GM23338 (cell line): ENCODE measurements at regions not wholly inside any gene's neighbourhood (a gene's known extent, or its start where the extent isn't known, plus 50 kb on each side); places are given as distances from the start of the nearest gene placed in this dataset.

Source experiments
- ATAC-seq: fragments of 200-7000 bp; cut with Tn5 transposase; 3 replicates; pipeline ENCODE4 v1.9.1; 2020
- DNase-seq: peaks from one replicate; pipeline ENCODE4 v3.0.0-alpha.2; 2015; ENCODE audit warnings: low spot score
- H2AFZ ChIP-seq: fragments of 200-600 bp; sonication (generic); 2 replicates; pipeline ENCODE4 v1.8.0; 2016; ENCODE audit warnings: antibody characterized with exemption, mild to moderate bottlenecking, moderate library complexity
- H3F3A ChIP-seq: fragments of 200-600 bp; sonication (generic); replicated peaks from 2 replicates; pipeline ENCODE4 v1.8.0; 2017; ENCODE audit warnings: antibody characterized with exemption, mixed run types, low read depth
- H3K27ac ChIP-seq: fragments of 200-600 bp; sonication (generic); 2 replicates; pipeline ENCODE4 v1.6.1; 2016; ENCODE audit warnings: low read depth
- H3K27me3 ChIP-seq: fragments of 200-600 bp; sonication (generic); 2 replicates; pipeline ENCODE4 v1.8.0; 2016; ENCODE audit warnings: mild to moderate bottlenecking, mixed run types, moderate library complexity; ENCODE audit not compliant: insufficient read depth
- H3K36me3 ChIP-seq: fragments of 200-600 bp; sonication (generic); 2 replicates; pipeline ENCODE4 v1.8.0; 2016; ENCODE audit warnings: mild to moderate bottlenecking; ENCODE audit not compliant: insufficient read depth
- H3K4me1 ChIP-seq: fragments of 200-600 bp; sonication (generic); 2 replicates; pipeline ENCODE4 v1.8.0; 2016; ENCODE audit warnings: mild to moderate bottlenecking, moderate library complexity; ENCODE audit not compliant: insufficient read depth
- H3K4me2 ChIP-seq: fragments of 200-600 bp; sonication (generic); 2 replicates; pipeline ENCODE4 v1.7.1; 2017; ENCODE audit warnings: mixed run types
- H3K4me3 ChIP-seq: fragments of 200-600 bp; sonication (generic); 2 replicates; pipeline ENCODE4 v1.6.1; 2016; ENCODE audit warnings: mixed run types
- H3K79me2 ChIP-seq: fragments of 200-600 bp; sonication (generic); replicated peaks from 2 replicates; pipeline ENCODE4 v1.8.0; 2017; ENCODE audit warnings: mild to moderate bottlenecking; ENCODE audit not compliant: insufficient read depth
- H3K9me2 ChIP-seq: fragments of 200-600 bp; sonication (generic); 2 replicates; pipeline ENCODE4 v1.8.0; 2017; ENCODE audit not compliant: insufficient read depth
- H4K20me1 ChIP-seq: fragments of 200-600 bp; sonication (generic); replicated peaks from 2 replicates; pipeline ENCODE4 v1.8.0; 2017; ENCODE audit warnings: mild to moderate bottlenecking; ENCODE audit not compliant: insufficient read depth
- H3K27ac Mint-ChIP-seq: 2 replicates; pipeline ENCODE4 v1.8.0; 2020; ENCODE audit warnings: inconsistent platforms, mild to moderate bottlenecking, moderate library complexity, mixed read lengths
- H3K27me3 Mint-ChIP-seq: 3 replicates; pipeline ENCODE4 v1.8.0; 2022; ENCODE audit warnings: low read depth, mild to moderate bottlenecking, moderate library complexity, mixed read lengths, inconsistent platforms; ENCODE audit not compliant: insufficient read depth, poor library complexity
- H3K36me3 Mint-ChIP-seq: 3 replicates; pipeline ENCODE4 v1.8.0; 2021; ENCODE audit warnings: low read depth, mild to moderate bottlenecking, inconsistent platforms, moderate library complexity, mixed read lengths
- H3K4me1 Mint-ChIP-seq: 3 replicates; pipeline ENCODE4 v1.8.0; 2020; ENCODE audit warnings: mild to moderate bottlenecking, inconsistent platforms, mixed read lengths
- H3K4me3 Mint-ChIP-seq: 3 replicates; pipeline ENCODE4 v1.8.0; 2021; ENCODE audit warnings: moderate library complexity, mild to moderate bottlenecking, inconsistent platforms, mixed read lengths
- H3K9me3 Mint-ChIP-seq: 3 replicates; pipeline ENCODE4 v1.8.0; 2020; ENCODE audit warnings: moderate library complexity, mild to moderate bottlenecking, inconsistent platforms, mixed read lengths
- CREB1 ChIP-seq: fragments of 250-450 bp; sonication (Bioruptor Pico); IDR thresholded peaks from 2 replicates; pipeline ENCODE4 v1.5.0; 2020; ENCODE audit warnings: low read depth, mild to moderate bottlenecking, moderate library complexity
- EZH2 ChIP-seq: fragments of 200-600 bp; sonication (generic); IDR thresholded peaks from one replicate; pipeline ENCODE4 v1.8.0; 2017; ENCODE audit warnings: antibody characterized with exemption, mild to moderate bottlenecking, low read depth; ENCODE audit not compliant: unreplicated experiment
- EZH2phosphoT487 ChIP-seq: fragments of 200-600 bp; sonication (generic); IDR thresholded peaks from one replicate; pipeline ENCODE4 v1.8.1; 2018; ENCODE audit warnings: antibody characterized with exemption; ENCODE audit not compliant: unreplicated experiment
- JUNB ChIP-seq: IDR thresholded peaks from one replicate; pipeline ENCODE4 v1.6.1; 2016; ENCODE audit warnings: antibody characterized with exemption; ENCODE audit not compliant: unreplicated experiment
- NANOG ChIP-seq: IDR thresholded peaks from 2 replicates; pipeline ENCODE4 v1.6.1; 2016; ENCODE audit warnings: antibody characterized with exemption, borderline replicate concordance
- POLR2AphosphoS5 ChIP-seq: IDR thresholded peaks from 2 replicates; pipeline ENCODE4 v1.6.1; 2016; ENCODE audit warnings: antibody characterized with exemption, low read depth
- STAT1 ChIP-seq: IDR thresholded peaks from one replicate; pipeline ENCODE4 v1.6.1; 2016; ENCODE audit warnings: antibody characterized with exemption; ENCODE audit not compliant: unreplicated experiment
- ZNF114 ChIP-seq: fragments of 250-450 bp; sonication (Bioruptor Pico); IDR thresholded peaks from 2 replicates; pipeline ENCODE4 v1.5.0; 2020; ENCODE audit warnings: mild to moderate bottlenecking, moderate library complexity
- ZNF331 ChIP-seq: fragments of 250-450 bp; sonication (Bioruptor Pico); IDR thresholded peaks from 2 replicates; pipeline ENCODE4 v1.5.0; 2020; ENCODE audit warnings: low read depth, mild to moderate bottlenecking, moderate library complexity
- TF ChIP-seq, protein P1 (sequence below): IDR thresholded peaks from 2 replicates; pipeline ENCODE4 v1.6.1; 2016; ENCODE audit warnings: antibody characterized with exemption
- TF ChIP-seq, protein P2 (sequence below): IDR thresholded peaks from one replicate; pipeline ENCODE4 v1.6.1; 2018; ENCODE audit warnings: antibody characterized with exemption; ENCODE audit not compliant: unreplicated experiment
- TF ChIP-seq, protein P3 (sequence below), 2 experiments: fragments of 200-600 bp in 1 of 2; sonication (generic) in 1 of 2; conservative IDR thresholded peaks; 2 replicates each; pipeline versions ENCODE4 v1.5.1 to v1.6.1; 2016 to 2017; ENCODE audit warnings: antibody characterized with exemption in 2 of 2, low read depth in 2 of 2, mild to moderate bottlenecking in 2 of 2, moderate library complexity in 1 of 2

GRCh38 chr2:6653281-6653750 lies 212.4 kb downstream of the CMPK2 start:
- H3K27ac Mint-ChIP-seq = no peak overlapping the region

DNA sequence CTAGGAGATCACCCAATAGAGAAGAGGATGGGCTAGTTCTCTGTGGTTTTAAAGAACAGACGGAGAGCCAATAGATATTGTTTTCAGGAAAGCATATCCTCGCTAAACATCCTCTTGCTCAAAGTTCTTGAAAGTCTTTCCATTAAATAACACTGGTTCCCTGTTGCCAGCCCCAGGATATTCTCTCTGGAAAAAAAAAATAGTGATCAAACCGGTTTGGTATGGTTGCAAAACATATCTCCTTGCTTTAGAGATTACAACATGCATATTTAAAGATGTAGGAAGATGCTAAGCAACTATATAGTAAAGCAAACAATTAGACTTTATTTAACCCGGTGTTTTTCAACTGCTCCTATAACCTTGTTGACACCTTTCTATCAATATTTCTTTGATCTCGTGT lies 211.4 kb downstream of the CMPK2 start:
- DNase-seq (no peak), ATAC-seq (no peak)
- H3K27ac Mint-ChIP-seq = no peak overlapping the region
- H3K36me3 ChIP-seq = no peaks in the 10 kb centered on the region
- no peak overlapping the region for H3K4me3 Mint-ChIP-seq
- H3K9me2 ChIP-seq = 0 out of 2 replicates have a peak, but pooled peaks cover 4% of the 10 kb centered on the region
- H3K27me3 Mint-ChIP-seq = no peaks in the 10 kb centered on the region
- H3K9me3 Mint-ChIP-seq = peaks cover 43% of the 10 kb centered on the region
- no peaks in the 10 kb centered on the region; the same call in 2 of the 3 replicates for H3K4me1 Mint-ChIP-seq
- H3F3A ChIP-seq = no peaks in the 10 kb centered on the region
- peaks cover 5% of the 10 kb centered on the region; the same call in 2 of the 3 replicates for H3K36me3 Mint-ChIP-seq
- no peak overlapping the region for H3K4me2 ChIP-seq
- no peak overlapping the region for H3K4me3 ChIP-seq
- H2AFZ ChIP-seq = no peak overlapping the region
- H3K79me2 ChIP-seq = no peaks in the 10 kb centered on the region
- H3K27me3 ChIP-seq = no peaks in the 10 kb centered on the region
- no peaks in the 10 kb centered on the region for H4K20me1 ChIP-seq
- H3K27ac ChIP-seq = no peak overlapping the region
- H3K4me1 ChIP-seq = peaks cover 3% of the 10 kb centered on the region; the same call in 1 of the 2 replicates
- TF ChIP-seq NANOG (no peak), EZH2 (no peak), JUNB (no peak)
- TF ChIP-seq, protein P1, sequence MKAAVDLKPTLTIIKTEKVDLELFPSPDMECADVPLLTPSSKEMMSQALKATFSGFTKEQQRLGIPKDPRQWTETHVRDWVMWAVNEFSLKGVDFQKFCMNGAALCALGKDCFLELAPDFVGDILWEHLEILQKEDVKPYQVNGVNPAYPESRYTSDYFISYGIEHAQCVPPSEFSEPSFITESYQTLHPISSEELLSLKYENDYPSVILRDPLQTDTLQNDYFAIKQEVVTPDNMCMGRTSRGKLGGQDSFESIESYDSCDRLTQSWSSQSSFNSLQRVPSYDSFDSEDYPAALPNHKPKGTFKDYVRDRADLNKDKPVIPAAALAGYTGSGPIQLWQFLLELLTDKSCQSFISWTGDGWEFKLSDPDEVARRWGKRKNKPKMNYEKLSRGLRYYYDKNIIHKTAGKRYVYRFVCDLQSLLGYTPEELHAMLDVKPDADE = no peak
- TF ChIP-seq, protein P2, sequence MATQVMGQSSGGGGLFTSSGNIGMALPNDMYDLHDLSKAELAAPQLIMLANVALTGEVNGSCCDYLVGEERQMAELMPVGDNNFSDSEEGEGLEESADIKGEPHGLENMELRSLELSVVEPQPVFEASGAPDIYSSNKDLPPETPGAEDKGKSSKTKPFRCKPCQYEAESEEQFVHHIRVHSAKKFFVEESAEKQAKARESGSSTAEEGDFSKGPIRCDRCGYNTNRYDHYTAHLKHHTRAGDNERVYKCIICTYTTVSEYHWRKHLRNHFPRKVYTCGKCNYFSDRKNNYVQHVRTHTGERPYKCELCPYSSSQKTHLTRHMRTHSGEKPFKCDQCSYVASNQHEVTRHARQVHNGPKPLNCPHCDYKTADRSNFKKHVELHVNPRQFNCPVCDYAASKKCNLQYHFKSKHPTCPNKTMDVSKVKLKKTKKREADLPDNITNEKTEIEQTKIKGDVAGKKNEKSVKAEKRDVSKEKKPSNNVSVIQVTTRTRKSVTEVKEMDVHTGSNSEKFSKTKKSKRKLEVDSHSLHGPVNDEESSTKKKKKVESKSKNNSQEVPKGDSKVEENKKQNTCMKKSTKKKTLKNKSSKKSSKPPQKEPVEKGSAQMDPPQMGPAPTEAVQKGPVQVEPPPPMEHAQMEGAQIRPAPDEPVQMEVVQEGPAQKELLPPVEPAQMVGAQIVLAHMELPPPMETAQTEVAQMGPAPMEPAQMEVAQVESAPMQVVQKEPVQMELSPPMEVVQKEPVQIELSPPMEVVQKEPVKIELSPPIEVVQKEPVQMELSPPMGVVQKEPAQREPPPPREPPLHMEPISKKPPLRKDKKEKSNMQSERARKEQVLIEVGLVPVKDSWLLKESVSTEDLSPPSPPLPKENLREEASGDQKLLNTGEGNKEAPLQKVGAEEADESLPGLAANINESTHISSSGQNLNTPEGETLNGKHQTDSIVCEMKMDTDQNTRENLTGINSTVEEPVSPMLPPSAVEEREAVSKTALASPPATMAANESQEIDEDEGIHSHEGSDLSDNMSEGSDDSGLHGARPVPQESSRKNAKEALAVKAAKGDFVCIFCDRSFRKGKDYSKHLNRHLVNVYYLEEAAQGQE = no peak

More at GRCh38 chr2:6653281-6653750, 212.4 kb downstream of the CMPK2 start:
- ATAC-seq (no peak), DNase-seq (no peak)
- Mint-ChIP-seq H3K36me3 (peaks cover 5% of the 10 kb centered on the region; the same call in 2 of the 3 replicates), H3K4me3 (no peak overlapping the region), H3K4me1 (no peaks in the 10 kb centered on the region; the same call in 2 of the 3 replicates), H3K27me3 (no peaks in the 10 kb centered on the region), H3K9me3 (peaks cover 40% of the 10 kb centered on the region)
- TF ChIP-seq STAT1 = no peak
- TF ChIP-seq CREB1 (CRISPR knock-in tag) = no peak
- no peak for TF ChIP-seq POLR2AphosphoS5
- TF ChIP-seq EZH2 = no peak
- TF ChIP-seq, protein P3, sequence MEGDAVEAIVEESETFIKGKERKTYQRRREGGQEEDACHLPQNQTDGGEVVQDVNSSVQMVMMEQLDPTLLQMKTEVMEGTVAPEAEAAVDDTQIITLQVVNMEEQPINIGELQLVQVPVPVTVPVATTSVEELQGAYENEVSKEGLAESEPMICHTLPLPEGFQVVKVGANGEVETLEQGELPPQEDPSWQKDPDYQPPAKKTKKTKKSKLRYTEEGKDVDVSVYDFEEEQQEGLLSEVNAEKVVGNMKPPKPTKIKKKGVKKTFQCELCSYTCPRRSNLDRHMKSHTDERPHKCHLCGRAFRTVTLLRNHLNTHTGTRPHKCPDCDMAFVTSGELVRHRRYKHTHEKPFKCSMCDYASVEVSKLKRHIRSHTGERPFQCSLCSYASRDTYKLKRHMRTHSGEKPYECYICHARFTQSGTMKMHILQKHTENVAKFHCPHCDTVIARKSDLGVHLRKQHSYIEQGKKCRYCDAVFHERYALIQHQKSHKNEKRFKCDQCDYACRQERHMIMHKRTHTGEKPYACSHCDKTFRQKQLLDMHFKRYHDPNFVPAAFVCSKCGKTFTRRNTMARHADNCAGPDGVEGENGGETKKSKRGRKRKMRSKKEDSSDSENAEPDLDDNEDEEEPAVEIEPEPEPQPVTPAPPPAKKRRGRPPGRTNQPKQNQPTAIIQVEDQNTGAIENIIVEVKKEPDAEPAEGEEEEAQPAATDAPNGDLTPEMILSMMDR (conservative IDR thresholded peaks at IDR 0.05; ENCODE audit: low read depth in 2 of 2) = no peak
- TF ChIP-seq ZNF114 (CRISPR knock-in tag) = no peak
- no peak for TF ChIP-seq ZNF331 (CRISPR knock-in tag)
- TF ChIP-seq, protein P2 = no peak
- TF ChIP-seq NANOG = no peak
- TF ChIP-seq EZH2phosphoT487 = no peak
- peaks cover 3% of the 10 kb centered on the region; the same call in 1 of the 2 replicates for H3K4me1 ChIP-seq
- H3K4me2 ChIP-seq = no peak overlapping the region
- peak overlapping the region; percentile 43; the same call in 1 of the 2 replicates for H2AFZ ChIP-seq
- 0 out of 2 replicates have a peak, but pooled peaks cover 4% of the 10 kb centered on the region for H3K9me2 ChIP-seq
- no peaks in the 10 kb centered on the region for H3K27me3 ChIP-seq
- H3K27ac ChIP-seq = no peak overlapping the region
- no peaks in the 10 kb centered on the region for H3F3A ChIP-seq
- H4K20me1 ChIP-seq = no peaks in the 10 kb centered on the region
- no peaks in the 10 kb centered on the region for H3K79me2 ChIP-seq
- H3K4me3 ChIP-seq = no peak overlapping the region
- H3K36me3 ChIP-seq = no peaks in the 10 kb centered on the region
